ENCODE measurements at regions not wholly inside any gene's neighbourhood (a gene's known extent, or its start where the extent isn't known, plus 50 kb on each side); places are given as distances from the start of the nearest gene placed in this dataset.

DNA sequence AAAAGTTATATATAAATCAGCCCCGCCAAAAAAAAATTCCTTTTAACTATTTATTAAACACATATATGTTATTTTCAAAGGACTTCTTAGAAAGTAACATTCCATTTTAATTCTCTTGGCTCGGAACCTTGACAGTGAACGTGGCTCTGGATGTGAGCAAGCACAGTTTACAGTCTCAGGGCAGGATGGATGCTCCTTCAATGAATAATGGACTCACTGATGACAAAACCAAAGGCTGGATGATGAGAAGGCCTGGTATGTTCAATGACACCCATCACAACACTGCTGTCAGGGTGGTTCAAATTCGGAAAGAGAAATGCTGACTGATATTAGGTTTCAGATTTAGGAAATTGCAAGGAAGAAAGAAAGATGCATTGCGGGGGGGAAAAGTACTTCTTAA, 148.8 kb downstream of the SIPA1L2 start:
- TF ChIP-seq EZH2 (IDR thresholded peaks at IDR 0.05; ENCODE audit: low read length) = no peak
- TF ChIP-seq, protein P1, sequence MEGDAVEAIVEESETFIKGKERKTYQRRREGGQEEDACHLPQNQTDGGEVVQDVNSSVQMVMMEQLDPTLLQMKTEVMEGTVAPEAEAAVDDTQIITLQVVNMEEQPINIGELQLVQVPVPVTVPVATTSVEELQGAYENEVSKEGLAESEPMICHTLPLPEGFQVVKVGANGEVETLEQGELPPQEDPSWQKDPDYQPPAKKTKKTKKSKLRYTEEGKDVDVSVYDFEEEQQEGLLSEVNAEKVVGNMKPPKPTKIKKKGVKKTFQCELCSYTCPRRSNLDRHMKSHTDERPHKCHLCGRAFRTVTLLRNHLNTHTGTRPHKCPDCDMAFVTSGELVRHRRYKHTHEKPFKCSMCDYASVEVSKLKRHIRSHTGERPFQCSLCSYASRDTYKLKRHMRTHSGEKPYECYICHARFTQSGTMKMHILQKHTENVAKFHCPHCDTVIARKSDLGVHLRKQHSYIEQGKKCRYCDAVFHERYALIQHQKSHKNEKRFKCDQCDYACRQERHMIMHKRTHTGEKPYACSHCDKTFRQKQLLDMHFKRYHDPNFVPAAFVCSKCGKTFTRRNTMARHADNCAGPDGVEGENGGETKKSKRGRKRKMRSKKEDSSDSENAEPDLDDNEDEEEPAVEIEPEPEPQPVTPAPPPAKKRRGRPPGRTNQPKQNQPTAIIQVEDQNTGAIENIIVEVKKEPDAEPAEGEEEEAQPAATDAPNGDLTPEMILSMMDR (optimal IDR thresholded peaks at IDR 0.05 in 1 of 3, IDR thresholded peaks at IDR 0.05 in 1 of 3, conservative IDR thresholded peaks at IDR 0.05 in 1 of 3; ENCODE audit: extremely low read depth in 1 of 3, insufficient read depth in 2 of 3, low read length in 3 of 3) = no peak

Data from keratinocyte (primary cell).